Left lung (tissue), 4 donors: ENCODE measurements at regions not wholly inside any gene's neighbourhood (a gene's known extent, or its start where the extent isn't known, plus 50 kb on each side); places are given as distances from the start of the nearest gene placed in this dataset.

Experiments used
- ATAC-seq: fragments of 200-7000 bp; cut with Tn5 transposase; one replicate; pipeline ENCODE4 v1.9.1; 2020; ENCODE audit warnings: moderate library complexity
- DNase-seq, 4 donors: peaks; one replicate each; pipeline ENCODE4 v3.0.0-alpha.2; 2013 to 2020
- H3K27ac ChIP-seq, 2 donors: fragments of 200-600 bp; sonication (generic) in 1 of 2; one replicate each; pipeline versions ENCODE4 v1.5.0 to v1.8.0; 2020 to 2021
- H3K27me3 ChIP-seq, 2 donors: fragments of 200-600 bp; sonication (generic) in 1 of 2; one replicate each; pipeline versions ENCODE4 v1.5.0 to v1.8.0; 2020 to 2021
- H3K36me3 ChIP-seq, 2 donors: fragments of 200-600 bp; sonication (generic) in 1 of 2; one replicate each; pipeline versions ENCODE4 v1.5.0 to v1.8.0; 2020 to 2021
- H3K4me1 ChIP-seq, 2 donors: fragments of 200-600 bp; one replicate each; pipeline ENCODE4 v1.8.0; 2021
- H3K4me3 ChIP-seq, 2 donors: fragments of 200-600 bp; sonication (generic) in 1 of 2; one replicate each; pipeline versions ENCODE4 v1.5.0 to v1.8.0; 2020 to 2021; ENCODE audit warnings: mild to moderate bottlenecking in 1 of 2
- H3K9me3 ChIP-seq, 2 donors: fragments of 200-600 bp; sonication (generic) in 1 of 2; one replicate each; pipeline versions ENCODE4 v1.5.0 to v1.8.0; 2020 to 2021
- intact Hi-C, 2 donors: fragments of 100-400 bp; cut with DNase I; formaldehyde crosslinking; loops; one replicate each; pipeline versions ENCODE4 v1.11.2 to v1.14.2; 2022
- TF ChIP-seq, protein P1 (sequence below), 2 donors: fragments of 200-600 bp; sonication (generic) in 1 of 2; IDR thresholded peaks; one replicate each; pipeline versions ENCODE4 v1.5.0 to v1.8.0; 2021; ENCODE audit warnings: antibody characterized with exemption in 2 of 2
- donor health status: DM: no; HTN: yes; CAD: no.
- donor health status: DM: no; HTN: no; CAD: no.

DNA sequence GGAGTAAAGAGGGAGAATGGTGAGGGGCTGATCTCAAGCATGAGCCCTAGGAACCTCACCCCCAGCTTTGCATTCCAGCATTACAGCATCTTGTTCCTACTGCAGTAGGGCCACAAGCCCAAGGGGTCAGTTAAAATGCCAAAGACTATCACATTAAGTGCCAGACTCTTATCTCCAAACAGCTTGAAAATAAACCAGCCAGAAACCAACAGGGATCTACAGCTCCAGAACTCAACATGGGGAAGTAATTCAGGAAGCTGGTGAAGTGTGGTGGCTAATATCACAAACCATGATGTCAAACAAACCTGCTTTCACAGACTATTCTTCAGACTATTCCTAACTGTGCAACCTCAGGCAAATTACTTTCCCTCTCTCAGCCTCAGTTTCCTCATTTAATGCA, 278.3 kb downstream of the TNS1 start:
- H3K27me3 ChIP-seq: no peaks in the 10 kb centered on the region
- no peaks in the 10 kb centered on the region for H3K9me3 ChIP-seq
- TF ChIP-seq, protein P1, sequence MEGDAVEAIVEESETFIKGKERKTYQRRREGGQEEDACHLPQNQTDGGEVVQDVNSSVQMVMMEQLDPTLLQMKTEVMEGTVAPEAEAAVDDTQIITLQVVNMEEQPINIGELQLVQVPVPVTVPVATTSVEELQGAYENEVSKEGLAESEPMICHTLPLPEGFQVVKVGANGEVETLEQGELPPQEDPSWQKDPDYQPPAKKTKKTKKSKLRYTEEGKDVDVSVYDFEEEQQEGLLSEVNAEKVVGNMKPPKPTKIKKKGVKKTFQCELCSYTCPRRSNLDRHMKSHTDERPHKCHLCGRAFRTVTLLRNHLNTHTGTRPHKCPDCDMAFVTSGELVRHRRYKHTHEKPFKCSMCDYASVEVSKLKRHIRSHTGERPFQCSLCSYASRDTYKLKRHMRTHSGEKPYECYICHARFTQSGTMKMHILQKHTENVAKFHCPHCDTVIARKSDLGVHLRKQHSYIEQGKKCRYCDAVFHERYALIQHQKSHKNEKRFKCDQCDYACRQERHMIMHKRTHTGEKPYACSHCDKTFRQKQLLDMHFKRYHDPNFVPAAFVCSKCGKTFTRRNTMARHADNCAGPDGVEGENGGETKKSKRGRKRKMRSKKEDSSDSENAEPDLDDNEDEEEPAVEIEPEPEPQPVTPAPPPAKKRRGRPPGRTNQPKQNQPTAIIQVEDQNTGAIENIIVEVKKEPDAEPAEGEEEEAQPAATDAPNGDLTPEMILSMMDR (IDR thresholded peaks at IDR 0.05): no peak
- H3K27ac ChIP-seq: no peak overlapping the region
- no peaks in the 10 kb centered on the region for H3K4me1 ChIP-seq
- ATAC-seq (no peak), DNase-seq (no peak)
- no peaks in the 10 kb centered on the region for H3K36me3 ChIP-seq
- intact Hi-C loops: no loop called here
- H3K4me3 ChIP-seq: no peak overlapping the region

DNA sequence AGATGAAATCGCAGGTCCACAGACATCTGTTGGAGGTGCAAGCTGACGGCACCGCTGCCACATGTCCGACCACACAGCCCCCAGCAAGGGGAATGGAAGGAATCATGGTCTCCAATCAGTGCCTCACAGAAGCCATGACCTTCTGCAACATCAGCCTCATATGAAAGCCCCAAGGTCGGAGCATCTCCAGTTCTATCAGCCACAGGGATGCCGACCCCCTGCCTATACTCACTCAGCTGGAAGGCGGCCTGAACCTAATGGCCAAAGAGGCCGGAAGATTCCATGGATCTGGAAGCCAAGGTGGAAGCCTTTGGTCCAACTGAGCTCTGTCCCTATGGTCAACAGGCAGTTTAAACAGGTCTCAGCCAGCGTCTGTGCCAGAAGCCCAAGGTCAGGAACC, 278.8 kb downstream of the TNS1 start:
- Histone ChIP-seq H3K27ac (no peak overlapping the region), H3K4me3 (no peak overlapping the region), H3K9me3 (no peaks in the 10 kb centered on the region), H3K27me3 (no peaks in the 10 kb centered on the region), H3K4me1 (no peaks in the 10 kb centered on the region), H3K36me3 (no peaks in the 10 kb centered on the region)
- DNase-seq: no peak
- no peak for ATAC-seq
- intact Hi-C loops: no loop called here
- TF ChIP-seq, protein P1 (IDR thresholded peaks at IDR 0.05): no peak

DNA sequence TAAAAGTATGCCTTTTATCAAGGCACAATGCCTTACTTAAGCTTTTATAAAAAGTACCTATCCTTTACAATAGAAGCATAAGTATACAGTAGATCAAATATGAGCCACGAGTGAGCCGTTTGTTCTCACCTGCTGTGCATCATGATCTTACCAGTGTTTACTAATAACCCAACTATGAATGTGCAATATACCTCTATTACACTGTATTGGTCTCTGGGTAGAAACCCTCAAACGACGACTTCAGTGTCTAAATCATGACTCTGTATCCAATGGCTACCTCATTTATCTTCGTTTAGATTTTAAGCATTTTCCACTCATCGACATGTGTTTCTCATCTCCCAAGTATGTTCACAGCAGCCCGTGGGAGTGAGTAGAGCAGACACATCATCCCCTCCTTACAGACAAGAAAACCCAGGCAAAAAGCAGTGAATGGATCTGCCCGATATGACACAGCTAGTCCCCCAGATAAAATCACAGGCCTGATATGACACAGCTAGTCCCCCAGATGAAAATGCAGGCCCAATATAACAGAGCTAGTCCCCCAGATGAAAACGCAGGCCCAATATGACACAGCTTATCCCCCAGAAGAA, 279.8 kb downstream of the TNS1 start:
- Histone ChIP-seq H3K27me3 (no peaks in the 10 kb centered on the region), H3K4me1 (no peaks in the 10 kb centered on the region), H3K9me3 (no peaks in the 10 kb centered on the region), H3K36me3 (no peaks in the 10 kb centered on the region), H3K27ac (no peak overlapping the region), H3K4me3 (no peak overlapping the region)
- intact Hi-C loops: no loop called here
- TF ChIP-seq, protein P1 (IDR thresholded peaks at IDR 0.05): no peak
- DNase-seq: no peak
- ATAC-seq: no peak

DNA sequence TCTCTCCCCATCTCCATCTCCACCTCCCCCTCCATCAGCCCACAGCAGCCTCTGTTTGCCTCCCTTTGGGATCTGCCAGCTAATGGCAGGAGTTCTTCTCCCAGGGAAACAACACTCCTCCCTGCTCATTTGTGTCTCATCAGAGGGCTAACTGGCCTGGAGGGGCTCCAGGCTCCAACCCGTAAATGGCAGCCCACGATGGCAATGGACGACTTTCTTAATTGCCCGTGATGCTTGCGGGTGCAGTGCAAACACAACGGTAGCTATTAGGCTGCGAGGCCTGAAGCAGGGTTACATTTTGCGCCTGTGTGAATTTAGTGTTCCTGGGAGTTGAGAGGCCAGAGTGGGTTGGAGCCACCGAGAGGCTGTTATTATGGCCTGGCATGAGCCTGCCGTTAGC, 285.1 kb downstream of the TNS1 start:
- H3K4me1 ChIP-seq: peaks cover 0 to 5% of the 10 kb centered on the region in 2 donors
- no peaks in the 10 kb centered on the region for H3K27me3 ChIP-seq
- no peaks in the 10 kb centered on the region for H3K36me3 ChIP-seq
- H3K9me3 ChIP-seq: no peaks in the 10 kb centered on the region
- no peak overlapping the region for H3K4me3 ChIP-seq
- TF ChIP-seq, protein P1 (IDR thresholded peaks at IDR 0.05): no peak
- no peak for DNase-seq
- H3K27ac ChIP-seq: no peak overlapping the region
- ATAC-seq: no peak
- intact Hi-C loops: loop anchor here in 1 of 2 donors (10.0 kb wide), 2 partner anchors 203 to 1023 kb away; partner anchors contain the start of gene IGFBP5

DNA sequence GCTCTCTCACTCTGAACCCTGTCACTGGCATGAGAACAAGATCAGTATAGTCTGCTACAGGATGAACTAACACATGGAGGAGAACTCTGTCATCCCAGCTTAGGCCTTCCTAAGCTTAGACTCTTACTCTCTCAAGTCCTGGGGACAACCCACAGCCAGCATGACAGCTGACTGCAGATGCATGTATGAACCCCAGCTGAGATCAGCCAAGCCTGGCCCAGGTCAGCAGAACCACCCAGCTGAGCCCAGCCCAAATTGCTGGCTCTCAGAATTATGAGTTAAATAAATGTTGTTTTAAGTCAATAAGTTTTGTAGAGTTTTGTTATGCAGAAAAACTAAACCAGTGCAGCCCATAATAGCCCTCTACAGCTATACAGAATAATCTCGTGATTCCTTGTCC, 287.3 kb downstream of the TNS1 start:
- intact Hi-C loops: loop anchor here in 1 of 2 donors (10.0 kb wide), 2 partner anchors 201 to 1021 kb away; partner anchors contain the start of gene IGFBP5
- Histone ChIP-seq H3K36me3 (no peaks in the 10 kb centered on the region), H3K27me3 (no peaks in the 10 kb centered on the region), H3K27ac (no peak overlapping the region), H3K4me3 (no peak overlapping the region), H3K4me1 (peaks cover 2 to 5% of the 10 kb centered on the region in 2 donors), H3K9me3 (no peaks in the 10 kb centered on the region)
- DNase-seq (no peak), ATAC-seq (no peak)
- TF ChIP-seq, protein P1 (IDR thresholded peaks at IDR 0.05): no peak
